ENCODE measurements at regions not wholly inside any gene's neighbourhood (a gene's known extent, or its start where the extent isn't known, plus 50 kb on each side); places are given as distances from the start of the nearest gene placed in this dataset.

DNA sequence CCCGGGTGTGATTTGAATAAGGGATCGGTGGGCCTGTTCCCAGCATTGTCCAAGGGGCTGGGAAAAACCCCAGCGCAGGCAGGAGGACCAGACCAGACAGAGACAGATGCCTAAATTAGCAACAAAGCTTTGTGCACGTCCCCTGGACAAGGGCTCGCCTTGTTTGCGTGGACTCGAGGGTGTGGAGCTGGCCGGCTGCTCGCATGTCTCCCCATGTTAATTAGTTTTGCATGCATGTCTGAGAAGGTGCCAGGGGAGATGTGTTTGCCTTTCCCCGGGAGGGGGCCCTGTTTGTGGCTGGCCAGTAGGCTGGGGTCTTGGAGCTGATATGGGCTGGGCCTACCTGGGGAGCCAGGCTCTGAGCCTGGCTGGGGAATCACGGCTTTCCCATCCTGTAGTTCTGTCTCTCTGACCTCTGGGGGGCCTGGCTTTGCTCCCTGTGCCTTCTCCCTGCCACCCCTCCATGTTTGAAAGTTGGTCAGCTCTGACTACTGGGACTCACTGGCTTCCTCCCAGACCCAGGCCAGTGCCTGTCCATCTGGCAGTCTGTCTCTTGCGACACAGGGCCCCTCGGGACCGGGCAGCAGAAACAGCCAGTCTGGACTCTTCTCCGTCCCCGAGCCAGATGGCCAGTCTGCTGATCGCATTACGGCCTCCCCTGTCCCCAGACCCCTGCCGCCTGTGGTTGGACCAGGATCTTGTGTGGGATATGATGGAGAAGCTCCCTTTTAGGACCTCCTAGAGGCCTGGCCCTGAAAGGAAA, 55.4 kb upstream of the POLG start:
- no peaks in the 10 kb centered on the region for H3K27me3 ChIP-seq (ENCODE audit: control insufficient read depth, insufficient read depth, low read length)
- no peak for TF ChIP-seq CTCF (IDR thresholded peaks at IDR 0.05; ENCODE audit: borderline replicate concordance, extremely low read depth, insufficient read depth)
- FAIRE-seq (no peak), DNase-seq (no peak)
- H3K27ac ChIP-seq (ENCODE audit: low read depth in 2 of 2, low read length in 2 of 2), result no peak overlapping the region
- no peaks in the 10 kb centered on the region for H3K4me1 ChIP-seq (ENCODE audit: control insufficient read depth in 2 of 3, insufficient read depth in 2 of 3, low read depth in 1 of 3, low read length in 3 of 3)
- no peak overlapping the region for H3K4me3 ChIP-seq (ENCODE audit: low read length in 3 of 3)
- no peaks in the 10 kb centered on the region for H3K9me3 ChIP-seq (ENCODE audit: control insufficient read depth in 2 of 3, insufficient read depth in 1 of 3, low read length in 3 of 3)
- H3K9ac ChIP-seq (ENCODE audit: low read length in 3 of 3), result no peak overlapping the region
- H3K36me3 ChIP-seq (ENCODE audit: control insufficient read depth in 2 of 3, insufficient read depth in 3 of 3, low read length in 3 of 3), result no peaks in the 10 kb centered on the region
- intact Hi-C loops (cut with DNase I), result no loop called here

DNA sequence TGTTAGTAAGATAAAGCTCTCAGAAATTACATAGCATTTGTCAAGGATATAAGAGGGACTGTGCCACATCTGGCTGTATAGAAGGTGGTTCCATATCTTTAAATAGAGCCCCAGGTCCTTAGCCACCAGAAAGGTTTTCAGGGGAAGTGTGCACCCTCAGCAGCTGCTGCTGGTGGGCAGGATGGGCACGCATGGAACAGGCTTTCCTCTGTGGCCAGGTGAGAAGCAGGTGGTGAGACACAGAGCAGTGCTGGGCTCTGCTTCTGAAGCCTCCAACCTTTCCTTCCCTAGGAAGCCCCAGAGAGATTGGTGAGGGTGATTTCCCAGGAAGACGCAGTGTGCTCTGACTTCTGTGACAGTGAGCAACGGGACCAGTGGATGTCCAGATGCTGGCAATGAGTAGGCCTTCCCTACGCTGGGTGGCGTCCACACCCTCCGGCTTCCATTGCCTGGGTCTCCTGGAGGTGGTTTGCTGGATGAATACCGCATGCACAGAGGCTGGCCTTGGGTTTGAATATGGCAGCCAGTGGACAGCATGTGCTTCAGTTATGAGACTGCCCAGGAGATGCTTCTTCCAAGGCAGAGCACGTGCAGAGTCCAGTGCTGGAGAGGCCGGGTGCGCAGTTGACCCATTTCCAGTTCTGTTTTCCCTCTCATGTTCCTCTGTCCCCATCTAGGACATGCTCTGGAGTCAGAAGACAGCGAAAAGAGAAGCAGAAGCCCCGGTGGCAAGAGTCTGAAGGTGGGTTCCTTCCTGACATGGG, 52.7 kb upstream of the POLG start:
- no peak for TF ChIP-seq CTCF (IDR thresholded peaks at IDR 0.05; ENCODE audit: borderline replicate concordance, extremely low read depth, insufficient read depth)
- Histone ChIP-seq H3K9me3 (ENCODE audit: control insufficient read depth in 2 of 3, insufficient read depth in 1 of 3, low read length in 3 of 3) (no peaks in the 10 kb centered on the region), H3K36me3 (ENCODE audit: control insufficient read depth in 2 of 3, insufficient read depth in 3 of 3, low read length in 3 of 3) (no peaks in the 10 kb centered on the region), H3K4me1 (ENCODE audit: control insufficient read depth in 2 of 3, insufficient read depth in 2 of 3, low read depth in 1 of 3, low read length in 3 of 3) (no peaks in the 10 kb centered on the region), H3K4me3 (ENCODE audit: low read length in 3 of 3) (no peak overlapping the region), H3K27ac (ENCODE audit: low read depth in 2 of 2, low read length in 2 of 2) (no peak overlapping the region), H3K9ac (ENCODE audit: low read length in 3 of 3) (no peak overlapping the region), H3K27me3 (ENCODE audit: control insufficient read depth, insufficient read depth, low read length) (no peaks in the 10 kb centered on the region)
- DNase-seq (no peak), FAIRE-seq (no peak)
- intact Hi-C loops (cut with DNase I), result no loop called here

DNA sequence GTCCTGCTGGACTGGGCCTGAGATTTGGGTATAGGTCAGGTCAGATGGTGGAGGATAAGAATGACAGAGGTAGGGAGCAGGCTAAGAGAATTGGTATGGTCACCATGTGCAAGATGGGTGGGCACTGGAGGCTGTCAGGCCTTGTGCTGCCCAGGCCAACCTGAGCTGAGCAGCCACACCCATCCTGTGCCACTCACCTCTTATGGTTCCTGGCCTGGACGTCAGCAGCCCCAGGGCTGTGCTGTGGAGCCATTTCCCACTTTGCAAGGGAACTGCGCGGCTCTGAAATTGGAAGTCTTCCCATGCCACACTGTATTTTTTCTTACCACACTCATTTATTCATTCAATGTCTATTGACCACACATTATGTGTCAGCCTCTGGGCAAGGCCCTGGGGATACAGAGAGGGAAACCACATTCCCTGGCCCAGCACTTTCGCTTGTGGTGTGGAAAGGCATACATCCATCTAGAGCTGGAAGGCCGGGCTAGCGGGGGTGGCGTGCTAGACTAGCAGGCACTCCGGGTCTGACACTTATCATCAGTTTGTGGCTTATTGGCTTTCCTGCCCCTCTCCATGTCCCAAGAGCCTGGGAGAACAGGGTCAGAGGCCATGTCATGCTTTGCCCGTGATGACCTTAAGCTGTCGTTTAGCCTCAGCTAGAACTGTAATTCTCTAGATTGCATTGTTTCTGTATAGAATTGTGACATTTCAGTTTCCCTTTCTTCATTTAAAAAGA, 51.1 kb upstream of the POLG start:
- TF ChIP-seq CTCF (IDR thresholded peaks at IDR 0.05; ENCODE audit: borderline replicate concordance, extremely low read depth, insufficient read depth), result no peak
- Histone ChIP-seq H3K4me3 (ENCODE audit: low read length in 3 of 3) (no peak overlapping the region), H3K9ac (ENCODE audit: low read length in 3 of 3) (no peak overlapping the region), H3K4me1 (ENCODE audit: control insufficient read depth in 2 of 3, insufficient read depth in 2 of 3, low read depth in 1 of 3, low read length in 3 of 3) (no peaks in the 10 kb centered on the region), H3K27me3 (ENCODE audit: control insufficient read depth, insufficient read depth, low read length) (peaks cover under 1% of the 10 kb centered on the region), H3K27ac (ENCODE audit: low read depth in 2 of 2, low read length in 2 of 2) (no peak overlapping the region), H3K36me3 (ENCODE audit: control insufficient read depth in 2 of 3, insufficient read depth in 3 of 3, low read length in 3 of 3) (no peaks in the 10 kb centered on the region), H3K9me3 (ENCODE audit: control insufficient read depth in 2 of 3, insufficient read depth in 1 of 3, low read length in 3 of 3) (no peaks in the 10 kb centered on the region)
- no peak for FAIRE-seq
- no peak for DNase-seq
- intact Hi-C loops (cut with DNase I), result no loop called here
